ENCODE measurements at regions not wholly inside any gene's neighbourhood (a gene's known extent, or its start where the extent isn't known, plus 50 kb on each side); places are given as distances from the start of the nearest gene placed in this dataset.

GRCh38 chr20:24273251-24273650 is 196.2 kb upstream of the SYNDIG1 start:
- ATAC-seq (no peak), DNase-seq (no peak)
- no peaks in the 10 kb centered on the region for H3K4me1 ChIP-seq
- no peaks in the 10 kb centered on the region for H3K27me3 ChIP-seq
- intact Hi-C loops (cut with DNase I), result no loop called here
- no peaks in the 10 kb centered on the region for H3K36me3 ChIP-seq
- no peaks in the 10 kb centered on the region for H3K9me3 ChIP-seq
- TF ChIP-seq, protein P1, sequence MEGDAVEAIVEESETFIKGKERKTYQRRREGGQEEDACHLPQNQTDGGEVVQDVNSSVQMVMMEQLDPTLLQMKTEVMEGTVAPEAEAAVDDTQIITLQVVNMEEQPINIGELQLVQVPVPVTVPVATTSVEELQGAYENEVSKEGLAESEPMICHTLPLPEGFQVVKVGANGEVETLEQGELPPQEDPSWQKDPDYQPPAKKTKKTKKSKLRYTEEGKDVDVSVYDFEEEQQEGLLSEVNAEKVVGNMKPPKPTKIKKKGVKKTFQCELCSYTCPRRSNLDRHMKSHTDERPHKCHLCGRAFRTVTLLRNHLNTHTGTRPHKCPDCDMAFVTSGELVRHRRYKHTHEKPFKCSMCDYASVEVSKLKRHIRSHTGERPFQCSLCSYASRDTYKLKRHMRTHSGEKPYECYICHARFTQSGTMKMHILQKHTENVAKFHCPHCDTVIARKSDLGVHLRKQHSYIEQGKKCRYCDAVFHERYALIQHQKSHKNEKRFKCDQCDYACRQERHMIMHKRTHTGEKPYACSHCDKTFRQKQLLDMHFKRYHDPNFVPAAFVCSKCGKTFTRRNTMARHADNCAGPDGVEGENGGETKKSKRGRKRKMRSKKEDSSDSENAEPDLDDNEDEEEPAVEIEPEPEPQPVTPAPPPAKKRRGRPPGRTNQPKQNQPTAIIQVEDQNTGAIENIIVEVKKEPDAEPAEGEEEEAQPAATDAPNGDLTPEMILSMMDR (IDR thresholded peaks at IDR 0.05), result no peak
- no peak overlapping the region for H3K27ac ChIP-seq
- no peak overlapping the region for H3K4me3 ChIP-seq

- ATAC-seq (no peak), DNase-seq (no peak)
- no peak overlapping the region for H3K4me3 ChIP-seq
- H3K9me3 ChIP-seq, result no peaks in the 10 kb centered on the region
- H3K27ac ChIP-seq, result no peak overlapping the region
- no peaks in the 10 kb centered on the region for H3K27me3 ChIP-seq
- H3K4me1 ChIP-seq, result no peaks in the 10 kb centered on the region
- intact Hi-C loops (cut with DNase I), result no loop called here
- H3K36me3 ChIP-seq, result no peaks in the 10 kb centered on the region
- TF ChIP-seq, protein P1 (IDR thresholded peaks at IDR 0.05), result no peak
Measured at GRCh38 chr20:24261351-24261750, 208.1 kb upstream of the SYNDIG1 start.

GRCh38 chr20:24257171-24257570 is 212.3 kb upstream of the SYNDIG1 start:
- no peaks in the 10 kb centered on the region for H3K36me3 ChIP-seq
- no peak for DNase-seq
- H3K27ac ChIP-seq, result no peak overlapping the region
- no peak overlapping the region for H3K4me3 ChIP-seq
- TF ChIP-seq, protein P1 (IDR thresholded peaks at IDR 0.05), result no peak
- no peaks in the 10 kb centered on the region for H3K9me3 ChIP-seq
- no peaks in the 10 kb centered on the region for H3K4me1 ChIP-seq
- no peaks in the 10 kb centered on the region for H3K27me3 ChIP-seq
- intact Hi-C loops (cut with DNase I), result no loop called here
- no peak for ATAC-seq

GRCh38 chr20:24256307-24256706 is 213.1 kb upstream of the SYNDIG1 start:
- intact Hi-C loops (cut with DNase I), result no loop called here
- Histone ChIP-seq H3K9me3 (no peaks in the 10 kb centered on the region), H3K4me1 (no peaks in the 10 kb centered on the region), H3K36me3 (no peaks in the 10 kb centered on the region), H3K4me3 (no peak overlapping the region), H3K27ac (no peak overlapping the region), H3K27me3 (no peaks in the 10 kb centered on the region)
- TF ChIP-seq, protein P1 (IDR thresholded peaks at IDR 0.05), result no peak
- no peak for DNase-seq
- ATAC-seq, result no peak

DNA sequence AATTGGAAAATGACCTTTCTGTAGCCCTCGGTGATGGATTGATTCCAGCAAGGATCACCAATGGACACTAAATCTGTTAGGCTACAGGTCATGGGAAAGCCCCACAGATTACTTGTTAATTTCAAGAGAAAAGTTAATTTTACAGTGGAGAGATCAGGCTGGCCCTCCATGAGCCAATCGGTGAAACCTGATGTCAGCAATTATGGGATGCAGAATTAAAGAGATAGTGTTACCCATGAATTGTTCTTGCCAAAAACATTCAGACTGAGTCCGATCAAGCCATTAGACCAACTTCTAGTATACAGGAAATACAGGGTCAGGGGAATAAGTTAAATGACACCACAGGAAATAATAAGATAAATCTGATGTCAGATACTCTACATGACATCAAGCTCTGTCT is 214.9 kb upstream of the SYNDIG1 start:
- Histone ChIP-seq H3K9me3 (no peaks in the 10 kb centered on the region), H3K27ac (no peak overlapping the region), H3K4me3 (no peak overlapping the region), H3K4me1 (no peaks in the 10 kb centered on the region), H3K27me3 (no peaks in the 10 kb centered on the region), H3K36me3 (no peaks in the 10 kb centered on the region)
- DNase-seq, result no peak
- intact Hi-C loops (cut with DNase I), result no loop called here
- no peak for ATAC-seq
- TF ChIP-seq, protein P1 (IDR thresholded peaks at IDR 0.05), result no peak

DNA sequence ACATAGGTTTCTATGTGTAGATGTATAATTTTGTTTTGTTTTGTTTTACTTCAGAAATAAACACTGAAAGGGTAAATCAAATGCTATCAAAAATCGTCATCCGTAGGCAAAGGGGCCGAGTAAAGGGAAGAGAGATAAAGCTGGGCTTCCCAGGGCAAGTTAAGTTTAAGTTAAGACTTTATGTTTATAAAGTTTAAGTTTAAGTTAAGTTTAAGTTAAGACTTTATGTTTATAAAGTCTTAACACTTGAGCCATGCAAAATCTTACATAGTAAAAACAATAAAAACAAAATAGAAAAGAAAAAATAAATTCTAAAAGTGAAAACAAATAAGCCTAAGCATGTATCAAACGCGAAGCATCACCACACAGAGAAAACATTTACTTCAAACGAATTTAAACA is 216.1 kb upstream of the SYNDIG1 start:
- Histone ChIP-seq H3K4me3 (no peak overlapping the region), H3K4me1 (no peaks in the 10 kb centered on the region), H3K27me3 (no peaks in the 10 kb centered on the region), H3K27ac (no peak overlapping the region), H3K9me3 (no peaks in the 10 kb centered on the region), H3K36me3 (no peaks in the 10 kb centered on the region)
- TF ChIP-seq, protein P1 (IDR thresholded peaks at IDR 0.05), result no peak
- intact Hi-C loops (cut with DNase I), result no loop called here
- no peak for DNase-seq
- ATAC-seq, result no peak
